ENCODE measurements at regions not wholly inside any gene's neighbourhood (a gene's known extent, or its start where the extent isn't known, plus 50 kb on each side); places are given as distances from the start of the nearest gene placed in this dataset.
A peak's percentile ranks its signal among the peaks of the same experiment; 100 is the strongest.

DNA sequence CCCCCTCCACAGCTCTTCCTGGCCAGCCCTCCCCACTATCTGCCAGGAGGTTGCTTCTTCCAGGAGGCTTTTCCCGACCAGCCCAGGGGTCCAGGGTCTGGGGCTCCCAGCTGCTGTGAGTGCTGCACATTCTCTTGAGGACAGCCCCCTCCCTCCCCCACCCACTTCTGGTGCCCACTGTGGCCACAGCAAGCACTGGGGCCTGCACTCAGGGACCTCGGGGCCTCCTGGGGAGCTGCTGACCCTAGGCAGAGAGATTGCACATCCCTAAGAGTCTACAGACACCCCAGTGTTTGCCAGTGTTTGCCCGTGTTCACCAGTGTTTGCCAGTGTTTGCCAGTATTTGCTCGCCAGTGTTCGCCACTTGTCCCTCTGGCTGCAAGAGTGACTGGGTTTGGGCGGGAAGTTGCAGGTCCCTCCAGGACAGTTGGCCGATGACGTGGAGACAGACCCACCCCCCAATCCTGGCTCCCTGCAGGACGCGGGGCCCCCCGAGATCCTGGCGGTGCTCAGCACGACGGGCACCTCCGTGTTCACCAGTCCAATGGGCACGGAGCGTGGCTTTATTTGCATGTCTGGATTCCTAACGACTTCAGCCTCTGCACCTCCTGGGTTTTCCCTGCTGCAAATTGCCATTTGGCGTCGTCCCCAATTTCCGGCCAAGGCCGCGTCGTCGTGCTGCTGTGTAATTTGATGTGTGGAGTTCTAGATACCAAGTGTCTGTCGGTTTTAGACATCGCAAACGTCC lies 87.5 kb upstream of the NKX1-1 start:
- no peak overlapping the region for H3K27ac Mint-ChIP-seq (ENCODE audit: unreplicated experiment)

GRCh38 chr4:1492651-1493539 lies 86.7 kb upstream of the NKX1-1 start:
- CTCF ChIA-PET, result no interaction called here
- Histone ChIP-seq H3K27me3 (replicated peaks; ENCODE audit: control insufficient read depth, insufficient read depth, low read length) (peaks cover 2% of the 10 kb centered on the region; the same call in 1 of the 2 replicates), H3K4me3 (ENCODE audit: low read depth, low read length) (no peak overlapping the region), H3K36me3 (ENCODE audit: control insufficient read depth, insufficient read depth, low read length) (no peaks in the 10 kb centered on the region), H3K4me1 (no peaks in the 10 kb centered on the region), H3K9me3 (no peaks in the 10 kb centered on the region)
- Mint-ChIP-seq H3K27me3 (ENCODE audit: insufficient read depth, unreplicated experiment) (peaks cover 9% of the 10 kb centered on the region), H3K4me1 (ENCODE audit: low read depth, unreplicated experiment) (no peaks in the 10 kb centered on the region), H3K27ac (ENCODE audit: unreplicated experiment) (no peak overlapping the region), H3K9me3 (ENCODE audit: unreplicated experiment) (no peaks in the 10 kb centered on the region), H3K36me3 (ENCODE audit: insufficient read depth, unreplicated experiment) (no peaks in the 10 kb centered on the region), H3K4me3 (ENCODE audit: unreplicated experiment) (no peak overlapping the region)
- no peak for TF ChIP-seq CTCF (IDR thresholded peaks at IDR 0.05; ENCODE audit: insufficient read depth in 1 of 2, low read depth in 1 of 2, low read length in 1 of 2, severe bottlenecking in 1 of 2, unreplicated experiment in 1 of 2)
- intact Hi-C loops (cut with micrococcal nuclease; ENCODE audit: unreplicated experiment), result no loop called here
- peak in 1 of 2 experiments; percentile 21 for DNase-seq
- no TSS peak for BruUV-seq (replicated peaks)
- POLR2A ChIA-PET, result no interaction called here

More for the DNA sequence above, 87.5 kb upstream of the NKX1-1 start:
- no peak overlapping the region for H3K4me3 Mint-ChIP-seq (ENCODE audit: unreplicated experiment)
- BruUV-seq (replicated peaks), result no TSS peak
- POLR2A ChIA-PET, result no interaction called here
- Histone ChIP-seq H3K27me3 (replicated peaks; ENCODE audit: control insufficient read depth, insufficient read depth, low read length) (peaks cover 2% of the 10 kb centered on the region; the same call in 1 of the 2 replicates), H3K9me3 (no peaks in the 10 kb centered on the region), H3K4me1 (no peaks in the 10 kb centered on the region), H3K36me3 (ENCODE audit: control insufficient read depth, insufficient read depth, low read length) (no peaks in the 10 kb centered on the region), H3K4me3 (ENCODE audit: low read depth, low read length) (no peak overlapping the region)
- CTCF ChIA-PET, result no interaction called here
- DNase-seq, result no peak
- H3K27me3 Mint-ChIP-seq (ENCODE audit: insufficient read depth, unreplicated experiment), result peaks cover 6% of the 10 kb centered on the region
- no peaks in the 10 kb centered on the region for H3K4me1 Mint-ChIP-seq (ENCODE audit: low read depth, unreplicated experiment)
- intact Hi-C loops (cut with micrococcal nuclease; ENCODE audit: unreplicated experiment), result no loop called here
- H3K36me3 Mint-ChIP-seq (ENCODE audit: insufficient read depth, unreplicated experiment), result no peaks in the 10 kb centered on the region
- no peaks in the 10 kb centered on the region for H3K9me3 Mint-ChIP-seq (ENCODE audit: unreplicated experiment)
- no peak for TF ChIP-seq CTCF (IDR thresholded peaks at IDR 0.05; ENCODE audit: insufficient read depth in 1 of 2, low read depth in 1 of 2, low read length in 1 of 2, severe bottlenecking in 1 of 2, unreplicated experiment in 1 of 2)

- H3K36me3 Mint-ChIP-seq (ENCODE audit: insufficient read depth, unreplicated experiment), result no peaks in the 10 kb centered on the region
- POLR2A ChIA-PET, result no interaction called here
- intact Hi-C loops (cut with micrococcal nuclease; ENCODE audit: unreplicated experiment), result no loop called here
- H3K9me3 Mint-ChIP-seq (ENCODE audit: unreplicated experiment), result no peaks in the 10 kb centered on the region
- TF ChIP-seq CTCF (IDR thresholded peaks at IDR 0.05; ENCODE audit: insufficient read depth in 1 of 2, low read depth in 1 of 2, low read length in 1 of 2, severe bottlenecking in 1 of 2, unreplicated experiment in 1 of 2), result no peak
- Histone ChIP-seq H3K4me1 (no peaks in the 10 kb centered on the region), H3K36me3 (ENCODE audit: control insufficient read depth, insufficient read depth, low read length) (no peaks in the 10 kb centered on the region), H3K9me3 (no peaks in the 10 kb centered on the region), H3K4me3 (ENCODE audit: low read depth, low read length) (no peak overlapping the region), H3K27me3 (replicated peaks; ENCODE audit: control insufficient read depth, insufficient read depth, low read length) (0 out of 2 replicates have a peak, but pooled peaks cover 2% of the 10 kb centered on the region)
- H3K4me1 Mint-ChIP-seq (ENCODE audit: low read depth, unreplicated experiment), result no peaks in the 10 kb centered on the region
- BruUV-seq (replicated peaks), result no TSS peak
- no peak overlapping the region for H3K4me3 Mint-ChIP-seq (ENCODE audit: unreplicated experiment)
- H3K27ac Mint-ChIP-seq (ENCODE audit: unreplicated experiment), result no peak overlapping the region
- DNase-seq, result peak in 1 of 2 experiments; percentile 11
- CTCF ChIA-PET, result no interaction called here
- H3K27me3 Mint-ChIP-seq (ENCODE audit: insufficient read depth, unreplicated experiment), result peaks cover 9% of the 10 kb centered on the region
Observed at GRCh38 chr4:1492142-1492457, 85.9 kb upstream of the NKX1-1 start.

All from Caco-2 (cell line).